DND-41 (cell line): ENCODE measurements at regions not wholly inside any gene's neighbourhood (a gene's known extent, or its start where the extent isn't known, plus 50 kb on each side); places are given as distances from the start of the nearest gene placed in this dataset.

Experiments used
- EZH2 ChIP-seq: IDR thresholded peaks from 3 replicates; pipeline ENCODE4 v1.6.1; 2012; ENCODE audit warnings: borderline replicate concordance, low read depth, mild to moderate bottlenecking, moderate library complexity, low read length, inconsistent platforms; ENCODE audit not compliant: severe bottlenecking
- TF ChIP-seq, protein P1 (sequence below): IDR thresholded peaks from 2 replicates; pipeline ENCODE4 v1.5.1; 2012; ENCODE audit warnings: borderline replicate concordance, low read length, moderate library complexity, mild to moderate bottlenecking; ENCODE audit not compliant: poor library complexity, severe bottlenecking; ENCODE audit errors: extremely low read depth

DNA sequence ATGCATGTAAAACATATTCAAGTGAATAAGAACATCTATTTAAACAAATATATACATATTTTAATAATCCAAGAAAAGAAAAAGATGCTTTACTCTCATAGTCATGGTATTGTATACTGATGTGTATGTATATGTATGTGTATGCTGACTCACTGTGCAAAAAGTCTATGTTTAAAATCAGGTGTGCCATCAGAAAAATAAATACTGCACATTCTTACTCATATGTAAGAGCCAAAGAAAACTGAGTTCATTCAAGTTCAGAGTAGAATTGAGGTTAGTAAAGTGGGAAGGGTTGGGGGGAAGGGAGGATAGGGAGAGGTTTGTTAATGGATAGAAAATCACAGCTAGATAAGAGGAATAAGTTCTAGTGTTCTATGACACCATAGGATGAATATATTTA lies 403.9 kb upstream of the SMIM31 start:
- TF ChIP-seq, protein P1, sequence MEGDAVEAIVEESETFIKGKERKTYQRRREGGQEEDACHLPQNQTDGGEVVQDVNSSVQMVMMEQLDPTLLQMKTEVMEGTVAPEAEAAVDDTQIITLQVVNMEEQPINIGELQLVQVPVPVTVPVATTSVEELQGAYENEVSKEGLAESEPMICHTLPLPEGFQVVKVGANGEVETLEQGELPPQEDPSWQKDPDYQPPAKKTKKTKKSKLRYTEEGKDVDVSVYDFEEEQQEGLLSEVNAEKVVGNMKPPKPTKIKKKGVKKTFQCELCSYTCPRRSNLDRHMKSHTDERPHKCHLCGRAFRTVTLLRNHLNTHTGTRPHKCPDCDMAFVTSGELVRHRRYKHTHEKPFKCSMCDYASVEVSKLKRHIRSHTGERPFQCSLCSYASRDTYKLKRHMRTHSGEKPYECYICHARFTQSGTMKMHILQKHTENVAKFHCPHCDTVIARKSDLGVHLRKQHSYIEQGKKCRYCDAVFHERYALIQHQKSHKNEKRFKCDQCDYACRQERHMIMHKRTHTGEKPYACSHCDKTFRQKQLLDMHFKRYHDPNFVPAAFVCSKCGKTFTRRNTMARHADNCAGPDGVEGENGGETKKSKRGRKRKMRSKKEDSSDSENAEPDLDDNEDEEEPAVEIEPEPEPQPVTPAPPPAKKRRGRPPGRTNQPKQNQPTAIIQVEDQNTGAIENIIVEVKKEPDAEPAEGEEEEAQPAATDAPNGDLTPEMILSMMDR, result no peak
- no peak for TF ChIP-seq EZH2
